Stimulated activated naive CD4-positive, alpha-beta T cell (primary cell): ENCODE measurements at regions not wholly inside any gene's neighbourhood (a gene's known extent, or its start where the extent isn't known, plus 50 kb on each side); places are given as distances from the start of the nearest gene placed in this dataset.
"Not testable (repeated sequence)": the region's sequence is repeated elsewhere in the genome, so short reads cannot be mapped to it uniquely, and the experiment has no call there.

ENCODE experiments used
- DNase-seq, 6 experiments: peaks; one replicate each; lab custom pipeline; 2025; lab: John Stamatoyannopoulos, UW

DNA sequence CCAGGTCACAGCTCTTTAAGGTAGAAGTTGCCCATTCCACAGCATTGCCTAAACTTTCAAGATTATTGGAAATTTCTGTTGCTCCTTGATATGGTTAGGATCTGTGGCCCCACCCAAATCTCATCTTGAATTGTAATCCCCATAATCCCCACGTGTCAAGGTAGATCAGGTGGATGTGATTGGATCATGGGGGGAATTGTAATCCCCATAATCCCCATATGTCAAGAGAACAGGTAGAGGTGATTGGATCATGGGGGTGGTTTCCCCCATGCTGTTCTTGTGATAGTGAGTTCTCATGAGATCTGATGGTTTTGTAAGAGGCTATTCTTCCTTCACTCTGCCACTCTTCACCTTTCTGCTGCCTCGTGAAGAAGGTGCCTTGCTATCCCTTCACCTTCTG, 327.4 kb upstream of the MAP3K7 start:
- no peak for DNase-seq

- DNase-seq, result no peak
These were observed 326.5 kb upstream of the MAP3K7 start for GRCh38 chr6:90913266-90913960.

GRCh38 chr6:90911642-90912041, 324.8 kb upstream of the MAP3K7 start:
- DNase-seq, result no peak

- DNase-seq, result no peak
These were observed 324.0 kb upstream of the MAP3K7 start for GRCh38 chr6:90910893-90911292.

DNA sequence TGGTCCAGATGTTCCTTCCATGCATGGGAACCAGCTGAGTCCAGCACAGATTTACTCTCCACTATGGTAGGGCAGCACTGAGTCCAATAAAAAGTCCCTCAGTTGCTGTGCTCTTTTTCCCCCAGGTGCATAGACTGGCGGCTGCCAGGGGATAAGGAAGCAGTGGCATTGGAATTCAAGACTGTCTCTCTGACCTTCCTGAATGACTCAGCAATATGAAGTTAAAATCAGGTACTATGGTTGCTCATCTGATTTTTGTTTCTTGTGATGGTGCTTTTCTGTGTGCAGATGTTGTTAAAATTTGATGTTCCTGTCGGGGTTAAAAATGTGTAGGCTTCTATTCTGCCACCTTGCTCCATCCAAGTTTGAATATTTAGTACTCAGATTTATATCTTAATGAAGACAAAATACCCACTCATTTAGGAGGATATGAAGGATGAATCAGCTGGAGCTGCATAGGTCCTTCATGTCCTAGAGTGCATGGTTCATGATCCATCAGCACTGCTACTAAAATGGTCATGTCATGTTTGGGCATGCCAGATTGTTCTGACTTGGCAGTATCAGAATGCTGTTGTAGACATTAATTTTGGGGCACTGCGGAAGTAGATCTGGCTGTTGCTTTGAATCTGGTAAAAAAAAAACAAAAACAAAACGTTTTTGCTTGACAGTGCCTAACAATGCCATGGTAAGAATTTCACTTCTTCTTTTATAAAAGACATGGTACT, 321.2 kb upstream of the MAP3K7 start:
- DNase-seq, result no peak

- DNase-seq, result no peak
These were observed 318.5 kb upstream of the MAP3K7 start for GRCh38 chr6:90905351-90905750.

GRCh38 chr6:90900034-90900433, 313.2 kb upstream of the MAP3K7 start:
- no peak for DNase-seq

DNA sequence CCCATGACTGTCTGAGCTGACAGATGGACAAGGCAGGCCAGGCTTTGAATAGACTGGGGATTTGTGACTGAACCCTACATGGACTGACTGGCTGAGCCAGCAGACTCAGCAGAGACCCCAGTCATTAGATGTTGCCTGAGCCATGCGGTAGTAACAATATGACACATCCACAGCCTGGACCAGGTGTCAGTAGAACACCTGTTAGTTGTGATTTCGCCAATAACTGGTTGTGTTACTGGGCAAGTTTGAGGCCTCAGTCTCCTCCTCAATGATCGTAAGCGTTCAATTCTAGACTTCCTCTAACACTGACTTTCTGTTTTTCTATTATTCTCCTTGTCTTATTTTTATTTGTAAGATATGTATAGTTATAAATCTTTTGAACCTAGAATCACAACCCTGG, 311.9 kb upstream of the MAP3K7 start:
- DNase-seq, result no peak

GRCh38 chr6:90896075-90896547, 309.2 kb upstream of the MAP3K7 start:
- no peak for DNase-seq

DNA sequence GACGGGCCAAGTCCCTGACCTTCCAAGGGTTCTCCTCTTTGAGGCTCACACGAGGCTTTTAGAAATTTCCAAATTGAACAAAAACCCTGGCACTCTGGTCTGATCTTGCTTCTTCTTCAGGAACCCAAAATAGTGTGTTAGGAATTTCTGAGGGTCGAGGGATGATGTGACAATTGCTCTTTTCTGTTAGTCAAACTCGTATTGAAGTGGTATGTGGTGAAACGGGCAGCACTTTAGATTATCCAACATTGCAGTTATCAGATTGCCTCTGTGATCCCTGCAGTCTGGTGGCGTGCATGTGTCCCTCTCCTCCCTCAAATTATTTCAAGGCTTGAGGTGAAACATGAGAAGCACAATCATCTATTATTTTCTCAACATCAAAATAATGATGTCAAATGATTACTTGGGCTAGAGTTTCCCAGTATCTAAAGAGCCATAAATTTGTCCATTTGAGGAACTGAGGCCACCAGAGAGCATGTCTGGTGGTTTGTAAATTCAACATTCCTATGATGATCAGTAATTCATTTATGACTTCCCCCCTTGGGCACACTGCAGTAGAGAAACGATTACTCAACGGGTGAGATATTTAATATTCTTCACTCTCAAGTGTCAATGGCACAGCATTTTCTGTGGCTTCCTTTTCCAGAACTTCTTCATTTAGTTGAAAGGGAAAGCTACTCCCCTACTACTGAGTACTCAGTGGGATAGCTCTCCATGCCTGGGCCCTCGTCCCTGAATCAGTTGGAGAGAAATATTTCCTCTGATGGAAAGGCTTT, 308.6 kb upstream of the MAP3K7 start:
- DNase-seq, result no peak

DNA sequence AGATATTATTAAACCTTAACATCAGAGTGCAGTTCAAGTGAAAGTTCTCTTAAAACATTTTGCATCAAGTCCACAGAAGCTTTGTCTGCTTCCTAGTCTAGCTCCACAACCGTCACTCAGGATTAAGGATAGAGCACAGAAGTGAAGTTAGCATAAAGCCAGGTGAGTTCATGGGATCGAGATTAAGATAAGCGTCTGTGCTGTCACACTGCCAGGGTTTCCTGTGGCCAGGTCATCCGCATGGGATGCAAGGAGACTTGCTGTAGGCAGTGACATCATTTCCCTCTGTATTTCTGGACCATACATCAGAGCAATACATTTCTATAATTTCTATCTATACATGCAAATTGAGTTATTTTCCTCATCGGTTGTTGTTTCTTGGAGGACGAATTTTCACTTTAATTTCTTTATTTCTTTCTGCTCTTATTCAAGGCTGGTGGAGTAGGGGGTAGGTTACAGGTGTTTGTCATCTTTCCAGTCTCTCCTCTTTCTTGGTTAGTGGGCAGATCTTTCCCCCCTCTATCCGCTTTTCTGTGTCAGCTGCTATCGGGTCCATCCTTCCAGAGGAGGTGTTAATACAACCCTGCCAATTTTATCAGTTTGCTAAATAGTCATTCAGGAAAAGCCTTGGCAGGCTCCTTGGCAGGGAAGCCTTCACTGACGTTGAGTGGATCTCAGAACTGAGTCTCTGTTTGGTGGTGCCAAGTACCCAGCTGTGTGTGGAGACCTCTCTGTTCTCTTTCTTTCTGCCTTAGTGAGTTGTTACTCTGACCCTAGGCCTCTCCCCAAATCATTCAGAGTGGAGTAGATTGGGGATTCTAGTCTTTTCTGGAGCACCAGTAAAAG, 307.6 kb upstream of the MAP3K7 start:
- no peak for DNase-seq

DNA sequence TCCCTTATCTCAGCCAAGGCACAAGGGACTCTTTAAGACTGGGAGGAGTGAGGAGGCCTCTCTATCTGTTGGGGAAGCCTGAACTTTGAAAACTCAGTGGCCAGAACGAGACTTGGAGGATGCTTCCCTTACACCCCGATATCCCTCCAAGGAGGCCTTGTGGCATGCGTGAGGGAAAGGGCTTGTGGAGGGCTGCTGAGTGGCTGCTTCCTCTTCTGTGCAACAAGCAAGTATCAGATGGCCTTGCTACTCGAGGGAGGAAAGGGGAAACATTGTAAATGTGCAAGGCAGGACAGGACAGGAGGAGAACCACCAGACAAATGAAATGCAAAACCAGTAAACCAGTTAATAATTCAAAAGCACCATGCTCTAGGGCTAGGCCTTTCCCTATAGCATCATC, 306.5 kb upstream of the MAP3K7 start:
- DNase-seq, result no peak

DNA sequence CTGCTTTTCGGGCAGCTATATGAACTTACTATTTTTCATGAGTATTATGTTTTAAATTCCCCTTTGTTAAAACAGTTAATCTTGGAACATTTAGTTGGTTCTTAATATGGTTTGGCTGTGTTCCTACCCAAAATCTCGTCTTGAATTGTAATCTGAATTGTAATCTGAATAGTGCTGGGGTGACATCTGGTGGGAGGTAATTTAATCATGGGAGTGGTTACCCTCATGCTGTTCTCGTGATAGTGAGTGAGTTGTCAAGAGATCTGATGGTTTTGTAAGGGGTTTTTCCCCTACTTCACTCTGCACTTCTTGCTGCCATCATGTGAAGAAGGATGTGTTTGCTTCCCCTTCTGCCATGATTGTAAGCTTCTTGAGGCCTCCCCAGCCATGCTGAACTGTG, 305.4 kb upstream of the MAP3K7 start:
- DNase-seq, result no peak

DNA sequence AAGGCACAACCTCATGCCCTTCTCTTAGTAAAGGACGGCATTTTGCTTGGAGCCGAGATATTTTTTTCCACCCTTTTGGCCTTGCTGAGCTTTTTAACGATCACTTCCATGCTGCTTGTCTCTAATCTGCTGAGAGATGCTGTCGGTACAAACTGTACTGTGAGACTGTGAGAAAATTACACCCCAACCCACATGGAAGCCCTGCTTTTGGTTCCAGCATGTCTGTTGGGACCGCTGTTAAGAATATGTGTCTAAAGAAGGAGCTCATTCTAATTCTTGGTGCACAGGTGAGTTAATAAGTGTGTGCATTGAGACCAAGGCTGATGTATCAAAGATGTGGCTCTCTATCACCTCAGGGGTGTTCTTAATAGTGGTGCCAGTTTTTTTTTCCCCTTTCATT, 304.5 kb upstream of the MAP3K7 start:
- DNase-seq, result no peak

GRCh38 chr6:90890683-90891330, 303.9 kb upstream of the MAP3K7 start:
- DNase-seq, result no peak

DNA sequence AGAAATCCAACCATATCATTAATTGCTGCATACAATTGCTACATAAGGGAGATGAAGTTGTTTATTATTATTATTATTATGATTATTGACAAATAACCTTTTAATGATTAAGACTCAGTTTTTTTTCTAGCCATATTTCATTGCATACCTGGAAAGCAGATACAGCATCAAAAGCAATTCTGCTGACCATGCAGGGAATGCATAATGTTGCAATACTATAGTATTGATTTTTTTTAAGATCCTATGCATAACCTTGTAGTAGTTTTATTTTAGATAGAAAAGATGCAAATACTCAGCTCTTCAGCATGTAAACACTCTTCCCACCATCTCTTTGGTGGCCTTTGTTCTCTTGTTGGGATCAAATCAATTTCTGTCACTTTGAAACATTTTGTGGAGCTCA, 300.9 kb upstream of the MAP3K7 start:
- DNase-seq, result no peak

DNA sequence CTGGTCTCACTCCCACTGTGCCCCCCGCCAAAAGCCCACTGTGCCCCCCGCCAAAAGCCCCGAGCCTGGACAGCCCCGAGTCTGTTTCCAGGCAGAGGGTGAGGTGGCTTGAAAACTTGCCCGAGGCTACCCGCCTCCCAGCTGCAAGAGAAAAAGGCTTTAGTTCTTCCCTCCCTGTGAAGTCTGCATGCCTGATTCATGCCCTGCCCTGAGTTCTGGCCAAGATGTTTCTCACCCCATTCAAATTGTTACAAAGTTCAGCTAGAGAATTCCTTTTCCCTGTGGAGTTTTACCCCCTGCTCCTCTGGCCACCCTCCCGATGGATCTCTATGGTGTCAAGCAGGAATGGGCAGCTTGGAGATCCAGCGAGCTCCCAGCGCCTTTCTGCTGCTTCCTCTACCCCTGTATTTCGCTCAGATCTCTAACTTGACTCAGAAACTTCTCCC, 298.8 kb upstream of the MAP3K7 start:
- no peak for DNase-seq

GRCh38 chr6:90885137-90885536, 298.3 kb upstream of the MAP3K7 start:
- DNase-seq, result not testable (repeated sequence)

GRCh38 chr6:90877616-90878015, 290.7 kb upstream of the MAP3K7 start:
- DNase-seq, result no peak

DNA sequence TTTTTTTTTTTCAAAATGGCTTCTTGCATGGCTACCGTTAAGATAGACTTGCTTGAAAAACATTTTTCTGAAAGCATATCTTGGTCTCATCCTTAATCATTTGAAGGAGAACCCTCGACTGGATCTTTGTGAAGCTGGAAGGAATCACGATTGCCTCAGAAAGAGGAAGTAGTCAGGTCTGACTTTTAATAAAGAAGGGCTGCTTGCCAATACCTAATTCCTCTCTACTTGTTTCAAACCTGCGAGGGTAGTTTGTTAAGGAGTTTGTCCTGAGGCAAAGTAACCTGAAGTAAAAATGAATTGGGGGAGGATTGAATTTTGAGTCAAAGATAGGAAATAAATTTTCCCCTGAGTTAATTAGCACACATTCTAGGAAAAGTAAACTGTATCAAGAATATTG, 288.1 kb upstream of the MAP3K7 start:
- no peak for DNase-seq

DNA sequence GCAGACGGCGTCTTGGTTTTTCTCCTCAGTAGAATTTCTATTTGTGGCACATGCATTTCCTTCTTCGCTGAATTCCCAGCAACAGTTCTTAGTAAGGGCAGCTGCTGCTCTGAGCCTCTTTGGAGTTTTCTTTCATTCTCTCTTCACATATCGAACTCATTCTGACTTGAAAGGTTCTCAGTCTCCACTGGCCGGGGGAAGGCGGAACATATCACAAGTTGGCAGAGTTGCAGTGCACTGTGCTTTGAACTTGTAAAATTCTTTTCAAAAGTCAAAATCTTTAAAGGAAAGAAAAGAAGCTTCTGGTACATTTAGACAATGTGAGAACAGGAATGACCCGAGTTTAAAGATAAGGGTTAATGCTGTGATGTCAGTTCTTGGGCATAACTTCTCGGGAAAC, 286.1 kb upstream of the MAP3K7 start:
- DNase-seq, result no peak
